Skin epidermis (tissue), 12 donors: ENCODE measurements at regions not wholly inside any gene's neighbourhood (a gene's known extent, or its start where the extent isn't known, plus 50 kb on each side); places are given as distances from the start of the nearest gene placed in this dataset.

Source experiments
- H3K27ac ChIP-seq, 21 experiments: fragments of 200-600 bp; sonication (generic) in 11 of 21; one replicate each; pipeline ENCODE4 v1.5.0; 2020; ENCODE audit warnings: mild to moderate bottlenecking in 3 of 21, inconsistent platforms in 2 of 21, moderate library complexity in 2 of 21
- H3K4me3 ChIP-seq, 7 experiments: fragments of 200-600 bp; sonication (generic) in 2 of 7; one replicate each; pipeline ENCODE4 v1.5.0; 2020; ENCODE audit warnings: inconsistent platforms in 2 of 7, mild to moderate bottlenecking in 2 of 7, moderate library complexity in 1 of 7

GRCh38 chr2:240348522-240348921, 86.9 kb upstream of the GPC1 start:
- H3K4me3 ChIP-seq, result no peak overlapping the region
- no peak overlapping the region for H3K27ac ChIP-seq

DNA sequence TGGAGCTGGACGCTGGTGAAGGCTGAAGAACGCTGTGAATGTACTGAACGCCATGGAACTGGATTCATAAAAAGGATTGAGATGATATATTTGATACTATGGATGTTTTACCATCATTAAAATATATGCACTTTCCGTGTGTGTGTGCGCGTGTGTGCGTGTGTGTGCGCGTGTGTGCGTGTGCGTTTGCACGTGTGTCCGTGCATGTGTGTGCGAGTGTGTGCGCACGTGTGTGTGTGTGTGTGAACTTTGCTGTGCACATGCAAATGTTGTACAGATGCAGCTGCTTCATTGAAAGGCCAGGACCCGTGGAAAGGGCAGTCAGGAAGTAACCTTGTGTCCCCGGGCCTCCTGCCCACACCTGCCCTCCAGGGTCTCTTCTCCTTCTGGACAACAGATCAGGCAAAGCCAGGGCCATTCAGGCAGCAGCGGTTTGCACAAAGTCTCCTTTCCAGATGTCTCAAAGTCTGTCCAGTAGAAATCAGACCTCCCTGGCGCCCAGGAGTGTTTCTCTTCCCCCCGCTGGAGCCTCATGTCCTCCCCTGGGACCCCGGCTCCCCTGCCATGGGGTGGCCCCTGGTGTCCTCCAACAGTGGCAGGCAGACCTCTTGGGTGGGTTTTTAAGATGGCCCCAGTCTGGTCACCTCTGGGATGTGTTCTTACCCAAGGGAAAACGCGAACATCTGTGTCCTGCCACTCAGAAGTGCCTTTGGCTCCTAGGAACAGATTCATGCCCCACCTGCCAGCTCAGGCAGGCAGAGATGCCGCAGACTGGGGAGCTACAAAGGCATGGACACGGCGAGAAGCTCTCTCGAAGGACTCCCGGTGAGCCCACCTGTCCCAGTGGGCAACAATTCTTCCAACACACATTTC, 86.1 kb upstream of the GPC1 start:
- no peak overlapping the region for H3K27ac ChIP-seq

DNA sequence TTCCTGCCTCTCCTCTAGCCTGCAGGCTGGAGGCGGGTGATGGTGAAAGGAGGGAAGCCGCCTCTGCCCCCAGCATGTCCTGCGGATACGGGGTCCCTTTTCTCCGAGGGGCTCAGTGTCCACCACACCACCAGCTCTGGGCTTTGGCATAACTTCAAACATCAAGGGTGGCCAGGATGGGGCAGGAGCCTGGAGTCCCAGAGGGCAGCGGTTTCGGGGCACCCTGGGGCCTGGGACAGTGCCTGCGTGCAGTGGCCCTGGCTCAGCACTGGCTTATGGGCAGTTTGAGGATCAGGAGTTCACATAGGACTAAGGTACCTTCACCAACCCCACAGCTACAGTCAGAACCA, 85.5 kb upstream of the GPC1 start:
- no peak overlapping the region for H3K4me3 ChIP-seq
- no peak overlapping the region for H3K27ac ChIP-seq

More for the DNA sequence above, 86.1 kb upstream of the GPC1 start:
- H3K4me3 ChIP-seq, result no peak overlapping the region

- Histone ChIP-seq H3K27ac (no peak overlapping the region), H3K4me3 (no peak overlapping the region)
These were observed 84.8 kb upstream of the GPC1 start for GRCh38 chr2:240350696-240351087.

DNA sequence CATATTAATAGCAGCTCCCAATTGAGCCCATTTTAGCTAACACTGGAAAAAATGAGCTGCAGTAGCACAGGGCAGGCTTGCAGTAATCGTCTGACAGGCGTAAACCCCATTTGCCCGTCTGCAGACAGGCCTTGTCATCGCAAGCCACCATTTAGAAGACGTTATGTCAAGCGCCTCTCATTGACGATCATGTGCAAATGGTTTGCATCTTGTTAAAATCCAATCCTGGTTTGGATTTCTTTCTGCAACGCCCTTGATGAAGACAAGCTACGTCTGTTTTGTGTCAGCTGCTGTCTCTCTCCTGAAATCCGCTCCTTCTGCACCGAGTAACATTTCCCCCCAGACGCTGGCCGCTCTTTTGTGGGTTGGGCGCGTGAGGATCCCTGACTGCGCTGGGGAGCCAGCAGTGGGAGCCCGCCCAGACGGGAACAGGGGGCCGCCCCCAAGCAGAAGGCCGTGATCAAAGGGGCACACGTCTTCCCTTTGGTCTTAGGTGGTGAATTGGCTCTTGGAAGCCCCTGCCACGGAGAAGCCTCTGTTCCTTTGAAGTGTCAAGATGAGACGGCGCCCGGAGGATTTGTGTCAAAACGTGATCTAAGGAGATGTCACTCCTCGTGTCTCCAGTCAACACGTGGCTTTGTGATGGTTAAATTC, 84.2 kb upstream of the GPC1 start:
- Histone ChIP-seq H3K27ac (no peak overlapping the region), H3K4me3 (no peak overlapping the region)

GRCh38 chr2:240351826-240352426, 83.5 kb upstream of the GPC1 start:
- Histone ChIP-seq H3K27ac (no peak overlapping the region), H3K4me3 (no peak overlapping the region)

DNA sequence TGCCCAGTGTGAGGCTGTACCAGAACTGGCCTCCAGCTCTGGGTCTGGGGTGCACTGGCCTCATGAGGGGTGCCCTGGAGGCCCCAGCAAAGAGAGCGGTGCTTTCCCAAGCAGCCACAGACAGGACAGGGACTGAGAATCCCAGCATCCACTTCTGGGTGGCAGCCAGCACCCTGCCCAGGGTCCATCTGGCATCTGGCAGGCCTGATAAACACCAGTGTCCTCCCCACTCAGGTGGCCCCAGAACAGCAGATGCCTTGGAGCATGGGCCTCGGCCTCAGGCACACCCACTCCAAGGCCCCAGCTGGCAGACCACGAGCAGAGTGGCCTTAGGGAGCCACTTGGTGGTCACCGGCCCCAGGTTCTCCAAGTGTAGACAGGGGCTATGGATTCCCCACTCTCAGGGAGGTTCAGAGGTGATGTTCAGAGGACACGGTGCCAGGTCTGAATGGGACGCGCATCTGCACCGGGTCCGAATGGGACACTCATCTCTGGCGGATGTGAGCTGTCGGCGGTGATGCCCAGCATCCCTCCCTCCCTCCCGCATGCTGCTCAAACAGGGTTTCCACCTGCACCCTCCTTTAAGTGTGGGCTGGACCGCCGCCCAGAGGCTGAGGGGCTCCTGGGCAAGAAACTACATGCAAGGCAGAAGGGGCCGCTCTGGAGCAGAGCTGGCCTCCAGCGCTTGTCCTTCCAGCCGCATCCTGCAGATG, 82.2 kb upstream of the GPC1 start:
- no peak overlapping the region for H3K4me3 ChIP-seq
- H3K27ac ChIP-seq, result no peak overlapping the region

DNA sequence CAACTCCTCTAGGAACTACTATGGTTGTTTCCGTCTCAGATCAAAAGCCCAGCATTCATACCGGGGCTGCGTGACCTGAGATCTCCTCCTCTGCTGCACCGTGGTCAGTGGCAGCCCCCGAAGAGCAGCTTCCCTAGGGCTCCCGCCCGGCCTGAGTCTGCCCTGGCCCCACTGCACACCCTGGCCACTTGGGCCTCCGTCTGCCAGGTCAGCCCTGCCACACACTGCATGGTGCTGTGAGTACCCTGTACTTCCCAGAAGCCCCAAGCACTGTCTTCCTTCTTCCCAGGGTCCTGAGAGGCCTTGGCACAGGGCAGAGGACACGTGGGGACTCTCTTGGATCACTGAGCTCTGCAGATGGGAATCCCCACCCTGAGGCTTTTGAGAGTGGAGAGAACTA, 81.5 kb upstream of the GPC1 start:
- Histone ChIP-seq H3K4me3 (no peak overlapping the region), H3K27ac (no peak overlapping the region)

DNA sequence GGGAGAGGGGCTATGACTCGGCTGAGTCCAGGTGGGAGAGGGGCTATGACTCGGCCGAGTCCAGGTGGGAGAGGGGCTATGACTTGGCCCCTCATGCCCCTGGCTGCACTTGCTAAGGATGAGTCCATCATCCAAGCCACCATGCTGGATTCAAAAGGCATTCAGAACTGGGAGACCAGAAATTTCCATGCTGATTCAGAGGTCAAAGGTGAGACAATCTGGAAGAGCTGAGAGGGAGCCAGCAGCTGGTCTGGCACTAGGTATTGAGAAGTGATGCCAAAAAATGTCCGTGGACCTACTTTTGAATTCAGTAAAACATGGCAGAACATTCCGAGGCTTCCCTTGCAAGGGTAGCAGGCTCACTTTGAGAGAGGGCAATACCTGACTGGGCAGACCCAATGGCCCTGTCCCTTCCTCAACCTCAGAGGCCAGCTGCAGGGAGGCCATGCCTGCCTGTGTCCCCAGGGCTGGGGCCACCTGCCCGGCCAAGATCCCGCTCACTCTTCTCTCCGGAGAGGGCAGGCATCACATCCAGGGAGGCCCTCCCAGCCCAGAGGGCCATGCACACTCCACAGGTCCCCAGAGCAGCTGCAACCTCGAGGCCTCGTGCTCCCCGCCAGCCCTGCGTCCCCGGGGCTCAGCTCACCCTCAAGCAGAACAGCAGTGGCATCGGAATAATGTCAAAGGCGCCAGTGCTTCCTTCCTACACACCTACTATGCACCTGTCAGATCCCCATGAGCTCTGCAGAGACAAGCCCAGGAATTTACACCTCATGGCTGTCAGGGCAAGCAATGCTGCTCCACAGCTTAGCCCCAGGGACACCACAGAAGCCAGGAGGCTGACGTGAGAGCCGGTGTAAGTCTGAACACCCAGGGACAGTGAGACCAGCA, 80.2 kb upstream of the GPC1 start:
- H3K27ac ChIP-seq, result no peak overlapping the region
- no peak overlapping the region for H3K4me3 ChIP-seq

DNA sequence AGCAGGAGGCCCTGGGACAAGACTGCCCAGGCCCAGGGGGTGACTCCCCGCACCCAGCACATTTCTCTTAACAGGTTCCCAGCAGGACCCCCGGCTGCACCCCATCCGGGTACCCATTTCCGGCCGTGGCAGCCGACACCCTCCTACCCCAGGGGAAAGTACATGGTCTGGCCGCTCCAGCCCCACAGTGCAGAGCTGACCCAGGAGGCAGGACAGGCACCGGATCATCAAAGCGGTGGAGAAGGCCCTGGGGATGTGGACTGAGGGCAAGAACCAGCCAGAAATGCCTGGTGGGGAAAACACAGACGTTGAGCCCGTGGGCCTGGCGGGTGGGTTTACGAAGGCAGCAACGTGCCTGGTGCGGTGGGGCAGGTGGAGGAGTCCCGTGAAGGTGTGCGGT, 79.5 kb upstream of the GPC1 start:
- no peak overlapping the region for H3K27ac ChIP-seq
- H3K4me3 ChIP-seq, result no peak overlapping the region

- H3K27ac ChIP-seq, result no peak overlapping the region
- H3K4me3 ChIP-seq, result no peak overlapping the region
These were observed 78.5 kb upstream of the GPC1 start for GRCh38 chr2:240356700-240357640.

- H3K27ac ChIP-seq, result no peak overlapping the region
- no peak overlapping the region for H3K4me3 ChIP-seq
These were observed 77.8 kb upstream of the GPC1 start for GRCh38 chr2:240357641-240358012.

GRCh38 chr2:240358080-240358479, 77.4 kb upstream of the GPC1 start:
- Histone ChIP-seq H3K4me3 (no peak overlapping the region), H3K27ac (no peak overlapping the region)

GRCh38 chr2:240358821-240359397, 76.6 kb upstream of the GPC1 start:
- H3K27ac ChIP-seq, result no peak overlapping the region
- no peak overlapping the region for H3K4me3 ChIP-seq

DNA sequence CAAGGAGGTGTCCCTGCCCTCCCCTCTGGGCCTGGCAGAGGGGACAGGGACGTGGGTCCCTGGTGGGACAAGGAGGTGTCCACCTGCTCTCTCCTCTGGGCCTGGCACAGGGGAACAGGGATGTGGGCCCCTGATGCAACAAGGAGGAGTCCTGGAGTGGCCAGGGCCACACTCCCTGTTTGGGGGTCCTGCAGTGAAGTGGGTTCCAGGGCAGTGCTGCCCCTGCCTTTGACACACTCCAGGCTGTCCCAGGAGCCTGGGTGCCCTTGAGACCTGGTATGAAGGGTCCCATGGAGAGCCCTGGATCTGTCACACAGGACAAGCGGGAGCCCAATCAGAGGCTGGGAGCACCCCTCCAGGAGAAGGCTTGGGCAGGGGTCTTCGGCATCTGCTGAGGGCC, 75.8 kb upstream of the GPC1 start:
- no peak overlapping the region for H3K4me3 ChIP-seq
- no peak overlapping the region for H3K27ac ChIP-seq

- H3K27ac ChIP-seq, result no peak overlapping the region
- no peak overlapping the region for H3K4me3 ChIP-seq
These were observed 74.6 kb upstream of the GPC1 start for GRCh38 chr2:240360645-240361475.

DNA sequence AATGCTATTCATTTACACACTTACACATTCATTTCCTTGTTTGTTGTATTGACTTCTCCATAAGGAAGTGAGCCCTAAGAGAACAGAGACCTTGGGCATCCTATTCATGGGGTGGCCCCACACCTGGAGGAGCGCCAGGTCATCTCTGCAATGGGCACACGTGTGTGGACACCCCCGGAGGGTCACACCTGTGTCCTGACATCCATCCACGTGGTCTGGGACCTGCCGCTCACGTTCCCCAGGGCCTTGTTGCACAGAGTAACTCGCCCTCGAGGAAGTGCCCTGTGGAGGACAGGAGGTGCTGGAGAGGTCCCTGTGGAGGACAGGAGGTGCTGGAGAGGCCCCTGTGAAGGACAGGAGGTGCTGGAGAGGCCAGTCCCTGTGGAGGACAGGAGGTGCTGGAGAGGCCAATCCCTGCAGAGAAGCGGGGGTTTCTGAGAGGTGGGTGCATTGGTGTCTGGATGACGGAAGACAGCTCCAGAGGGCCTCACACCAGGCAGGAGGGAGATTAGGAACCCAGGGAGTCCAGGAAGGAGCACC, 73.2 kb upstream of the GPC1 start:
- Histone ChIP-seq H3K27ac (no peak overlapping the region), H3K4me3 (no peak overlapping the region)
